Liver (tissue), 8 donors: ENCODE measurements at regions not wholly inside any gene's neighbourhood (a gene's known extent, or its start where the extent isn't known, plus 50 kb on each side); places are given as distances from the start of the nearest gene placed in this dataset.

Experiments
- DNase-seq: peaks from one replicate; pipeline ENCODE4 v3.0.0-alpha.2; 2017; ENCODE audit warnings: low spot score
- H3K27ac ChIP-seq, 2 donors: one replicate each; pipeline ENCODE4 v1.7.0; 2013; ENCODE audit warnings: inconsistent platforms in 2 of 2, low read length in 2 of 2, control low read depth in 1 of 2, low read depth in 1 of 2, mild to moderate bottlenecking in 1 of 2
- H3K27me3 ChIP-seq, 4 donors: one replicate each; pipeline versions ENCODE4 v1.6.1 to v1.7.0; 2013; ENCODE audit warnings: low read length in 3 of 4, inconsistent platforms in 1 of 4, mild to moderate bottlenecking in 1 of 4, moderate library complexity in 1 of 4; ENCODE audit not compliant: control insufficient read depth in 4 of 4, insufficient read depth in 4 of 4
- H3K36me3 ChIP-seq, 4 donors: one replicate each; pipeline versions ENCODE4 v1.6.1 to v1.7.0; 2013; ENCODE audit warnings: low read length in 3 of 4, mild to moderate bottlenecking in 3 of 4, low read depth in 1 of 4, moderate library complexity in 1 of 4; ENCODE audit not compliant: control insufficient read depth in 4 of 4, insufficient read depth in 3 of 4
- H3K4me1 ChIP-seq, 4 donors: one replicate each; pipeline versions ENCODE4 v1.6.1 to v1.7.0; 2013; ENCODE audit warnings: low read length in 3 of 4, mild to moderate bottlenecking in 3 of 4, moderate library complexity in 1 of 4; ENCODE audit not compliant: control insufficient read depth in 4 of 4, insufficient read depth in 4 of 4
- H3K4me3 ChIP-seq, 3 donors: one replicate each; pipeline versions ENCODE4 v1.6.1 to v1.7.0; 2013; ENCODE audit warnings: low read length in 3 of 3, control low read depth in 1 of 3, low read depth in 1 of 3, mild to moderate bottlenecking in 1 of 3
- H3K9ac ChIP-seq, 2 donors: one replicate each; pipeline ENCODE4 v1.7.0; 2013; ENCODE audit warnings: low read length in 2 of 2, mild to moderate bottlenecking in 2 of 2, moderate library complexity in 2 of 2, control low read depth in 1 of 2, low read depth in 1 of 2
- H3K9me3 ChIP-seq, 4 donors: one replicate each; pipeline versions ENCODE4 v1.6.1 to v1.7.0; 2013; ENCODE audit warnings: low read length in 3 of 4; ENCODE audit not compliant: control insufficient read depth in 4 of 4
- ATF3 ChIP-seq: IDR thresholded peaks from 2 replicates; pipeline ENCODE4 v1.6.1; 2016; ENCODE audit warnings: antibody characterized with exemption
- EGR1 ChIP-seq, 2 donors: IDR thresholded peaks; 2 replicates each; pipeline ENCODE4 v1.6.1; 2016 to 2018; ENCODE audit warnings: antibody characterized with exemption in 2 of 2, low read depth in 2 of 2
- FOXA1 ChIP-seq: IDR thresholded peaks from 2 replicates; pipeline ENCODE4 v1.6.1; 2016; ENCODE audit warnings: antibody characterized with exemption
- FOXA2 ChIP-seq: IDR thresholded peaks from 2 replicates; pipeline ENCODE4 v1.6.1; 2016; ENCODE audit warnings: antibody characterized with exemption
- GABPA ChIP-seq, 2 donors: IDR thresholded peaks in 1 of 2; conservative IDR thresholded peaks in 1 of 2; 2 replicates each; pipeline ENCODE4 v1.6.1; 2016; ENCODE audit warnings: antibody characterized with exemption in 2 of 2, mild to moderate bottlenecking in 1 of 2, moderate library complexity in 1 of 2
- HNF4A ChIP-seq, 2 donors: conservative IDR thresholded peaks; 2 replicates each; pipeline ENCODE4 v1.6.1; 2016; ENCODE audit warnings: antibody characterized with exemption in 2 of 2, mild to moderate bottlenecking in 2 of 2
- HNF4G ChIP-seq: IDR thresholded peaks from 2 replicates; pipeline ENCODE4 v1.6.1; 2016; ENCODE audit warnings: antibody characterized with exemption
- JUND ChIP-seq, 2 donors: IDR thresholded peaks; 2 replicates each; pipeline ENCODE4 v1.6.1; 2016; ENCODE audit warnings: antibody characterized with exemption in 2 of 2
- NR2F2 ChIP-seq: IDR thresholded peaks from 2 replicates; pipeline ENCODE4 v1.6.1; 2016; ENCODE audit warnings: antibody characterized with exemption
- RAD21 ChIP-seq, 2 donors: IDR thresholded peaks; 2 replicates each; pipeline ENCODE4 v1.6.1; 2016; ENCODE audit warnings: antibody characterized with exemption in 2 of 2, mild to moderate bottlenecking in 2 of 2
- REST ChIP-seq: IDR thresholded peaks from 2 replicates; pipeline ENCODE4 v1.6.1; 2016; ENCODE audit warnings: antibody characterized with exemption, mild to moderate bottlenecking
- RXRA ChIP-seq, 2 donors: IDR thresholded peaks; 2 replicates each; pipeline ENCODE4 v1.6.1; 2017 to 2018; ENCODE audit warnings: antibody characterized with exemption in 2 of 2, mild to moderate bottlenecking in 1 of 2
- SP1 ChIP-seq: IDR thresholded peaks from 2 replicates; pipeline ENCODE4 v1.6.1; 2018; ENCODE audit warnings: antibody characterized with exemption, mild to moderate bottlenecking
- TAF1 ChIP-seq: conservative IDR thresholded peaks from 2 replicates; pipeline ENCODE4 v1.6.1; 2016; ENCODE audit warnings: antibody characterized with exemption, mild to moderate bottlenecking
- YY1 ChIP-seq: IDR thresholded peaks from 2 replicates; pipeline ENCODE4 v1.6.1; 2016; ENCODE audit warnings: antibody characterized with exemption, mild to moderate bottlenecking
- WGBS: extraction: QIAGEN DNeasy Blood & Tissue Kit; methylation state at CpG from one replicate; pipeline ENCODE4 v1.1.7; 2013; 5-methylcytosine and 5-hydroxymethylcytosine counted together
- TF ChIP-seq, protein P1 (sequence below): IDR thresholded peaks from 2 replicates; pipeline ENCODE4 v1.6.1; 2016; ENCODE audit warnings: antibody characterized with exemption
- TF ChIP-seq, protein P2 (sequence below): fragments of 150-350 bp; IDR thresholded peaks from 2 replicates; pipeline ENCODE4 v1.5.1; 2017; ENCODE audit warnings: improper control_type of control experiment, low read depth, low read length; ENCODE audit not compliant: missing input control
- TF ChIP-seq, protein P3 (sequence below): IDR thresholded peaks from 2 replicates; pipeline ENCODE4 v1.6.1; 2016; ENCODE audit warnings: antibody characterized with exemption
- donor health status: healthy.
- donor health status: healthy.
- donor health status: healthy.
- donor health status: healthy.
- donor health status: healthy.

DNA sequence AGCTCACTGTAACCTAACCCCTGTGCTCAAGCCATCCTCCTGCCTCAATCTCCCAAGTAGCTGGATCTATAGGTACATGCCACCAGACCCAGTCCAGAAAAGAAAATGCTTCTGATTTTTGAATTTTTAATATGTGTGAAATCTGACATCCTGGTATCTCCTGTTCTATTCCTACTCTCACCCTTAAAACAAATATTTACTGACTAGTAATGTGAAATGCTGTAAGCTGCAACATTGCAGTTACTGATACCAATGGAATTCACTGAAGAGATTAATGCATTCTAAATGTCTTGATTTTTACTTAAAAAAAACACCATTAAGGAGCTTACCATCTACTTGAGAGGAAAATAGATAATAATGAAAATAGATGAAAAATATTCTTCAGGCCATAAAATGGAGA lies 162.7 kb upstream of the TSLP start:
- no peaks in the 10 kb centered on the region for H3K9me3 ChIP-seq
- no peak for TF ChIP-seq TAF1
- no peak for TF ChIP-seq EGR1 (IDR thresholded peaks at IDR 0.05; ENCODE audit: low read depth in 2 of 2)
- no peak for TF ChIP-seq RXRA (IDR thresholded peaks at IDR 0.05)
- TF ChIP-seq FOXA2, result no peak
- no peak for TF ChIP-seq NR2F2
- no peak for TF ChIP-seq HNF4G
- TF ChIP-seq GABPA (IDR thresholded peaks at IDR 0.05 in 1 of 2, conservative IDR thresholded peaks at IDR 0.05 in 1 of 2), result no peak
- no peak for TF ChIP-seq YY1
- TF ChIP-seq JUND (IDR thresholded peaks at IDR 0.05), result no peak
- no peak for TF ChIP-seq REST
- TF ChIP-seq SP1, result no peak
- TF ChIP-seq ATF3, result no peak

GRCh38 chr5:110909415-110909814 lies 162.1 kb upstream of the TSLP start:
- Histone ChIP-seq H3K27ac (no peak overlapping the region), H3K27me3 (no peaks in the 10 kb centered on the region), H3K4me1 (peaks cover 5 to 22% (median 18%) of the 10 kb centered on the region in 4 donors), H3K36me3 (no peaks in the 10 kb centered on the region), H3K4me3 (no peak overlapping the region), H3K9me3 (no peaks in the 10 kb centered on the region), H3K9ac (no peak overlapping the region)
- TF ChIP-seq RXRA (IDR thresholded peaks at IDR 0.05) (no peak), YY1 (no peak), RAD21 (IDR thresholded peaks at IDR 0.05) (no peak), NR2F2 (no peak), HNF4G (no peak), SP1 (no peak), REST (no peak), TAF1 (no peak), EGR1 (IDR thresholded peaks at IDR 0.05; ENCODE audit: low read depth in 2 of 2) (no peak), FOXA2 (no peak), FOXA1 (no peak), ATF3 (no peak), HNF4A (conservative IDR thresholded peaks at IDR 0.05) (no peak), GABPA (IDR thresholded peaks at IDR 0.05 in 1 of 2, conservative IDR thresholded peaks at IDR 0.05 in 1 of 2) (no peak), JUND (IDR thresholded peaks at IDR 0.05) (no peak)
- TF ChIP-seq, protein P1, sequence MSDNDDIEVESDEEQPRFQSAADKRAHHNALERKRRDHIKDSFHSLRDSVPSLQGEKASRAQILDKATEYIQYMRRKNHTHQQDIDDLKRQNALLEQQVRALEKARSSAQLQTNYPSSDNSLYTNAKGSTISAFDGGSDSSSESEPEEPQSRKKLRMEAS, result no peak
- TF ChIP-seq, protein P2, sequence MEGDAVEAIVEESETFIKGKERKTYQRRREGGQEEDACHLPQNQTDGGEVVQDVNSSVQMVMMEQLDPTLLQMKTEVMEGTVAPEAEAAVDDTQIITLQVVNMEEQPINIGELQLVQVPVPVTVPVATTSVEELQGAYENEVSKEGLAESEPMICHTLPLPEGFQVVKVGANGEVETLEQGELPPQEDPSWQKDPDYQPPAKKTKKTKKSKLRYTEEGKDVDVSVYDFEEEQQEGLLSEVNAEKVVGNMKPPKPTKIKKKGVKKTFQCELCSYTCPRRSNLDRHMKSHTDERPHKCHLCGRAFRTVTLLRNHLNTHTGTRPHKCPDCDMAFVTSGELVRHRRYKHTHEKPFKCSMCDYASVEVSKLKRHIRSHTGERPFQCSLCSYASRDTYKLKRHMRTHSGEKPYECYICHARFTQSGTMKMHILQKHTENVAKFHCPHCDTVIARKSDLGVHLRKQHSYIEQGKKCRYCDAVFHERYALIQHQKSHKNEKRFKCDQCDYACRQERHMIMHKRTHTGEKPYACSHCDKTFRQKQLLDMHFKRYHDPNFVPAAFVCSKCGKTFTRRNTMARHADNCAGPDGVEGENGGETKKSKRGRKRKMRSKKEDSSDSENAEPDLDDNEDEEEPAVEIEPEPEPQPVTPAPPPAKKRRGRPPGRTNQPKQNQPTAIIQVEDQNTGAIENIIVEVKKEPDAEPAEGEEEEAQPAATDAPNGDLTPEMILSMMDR, result no peak
- TF ChIP-seq, protein P3, sequence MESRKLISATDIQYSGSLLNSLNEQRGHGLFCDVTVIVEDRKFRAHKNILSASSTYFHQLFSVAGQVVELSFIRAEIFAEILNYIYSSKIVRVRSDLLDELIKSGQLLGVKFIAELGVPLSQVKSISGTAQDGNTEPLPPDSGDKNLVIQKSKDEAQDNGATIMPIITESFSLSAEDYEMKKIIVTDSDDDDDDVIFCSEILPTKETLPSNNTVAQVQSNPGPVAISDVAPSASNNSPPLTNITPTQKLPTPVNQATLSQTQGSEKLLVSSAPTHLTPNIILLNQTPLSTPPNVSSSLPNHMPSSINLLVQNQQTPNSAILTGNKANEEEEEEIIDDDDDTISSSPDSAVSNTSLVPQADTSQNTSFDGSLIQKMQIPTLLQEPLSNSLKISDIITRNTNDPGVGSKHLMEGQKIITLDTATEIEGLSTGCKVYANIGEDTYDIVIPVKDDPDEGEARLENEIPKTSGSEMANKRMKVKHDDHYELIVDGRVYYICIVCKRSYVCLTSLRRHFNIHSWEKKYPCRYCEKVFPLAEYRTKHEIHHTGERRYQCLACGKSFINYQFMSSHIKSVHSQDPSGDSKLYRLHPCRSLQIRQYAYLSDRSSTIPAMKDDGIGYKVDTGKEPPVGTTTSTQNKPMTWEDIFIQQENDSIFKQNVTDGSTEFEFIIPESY, result no peak
- no peak for DNase-seq
- 21% methylated on average over 1 of the region's 1 CpG for WGBS

More for the DNA sequence above, 162.7 kb upstream of the TSLP start:
- Histone ChIP-seq H3K36me3 (no peaks in the 10 kb centered on the region), H3K27me3 (no peaks in the 10 kb centered on the region), H3K27ac (no peak overlapping the region), H3K4me3 (no peak overlapping the region), H3K4me1 (peaks cover 5 to 22% (median 18%) of the 10 kb centered on the region in 4 donors), H3K9ac (peak overlapping the region in 1 of 2 donors; percentile 13)
- DNase-seq, result no peak
